CD4-positive, alpha-beta T cell treated with Interleukin-1 beta for 1 hour (primary cell): ENCODE measurements at regions not wholly inside any gene's neighbourhood (a gene's known extent, or its start where the extent isn't known, plus 50 kb on each side); places are given as distances from the start of the nearest gene placed in this dataset.

Source experiments
- DNase-seq, 2 donors: peaks; one replicate each; pipeline ENCODE4 v3.0.0-alpha.2; 2020 to 2022

- DNase-seq: no peak
Measured at GRCh38 chr1:238143038-238143437, 252.3 kb upstream of the ZP4 start.

DNA sequence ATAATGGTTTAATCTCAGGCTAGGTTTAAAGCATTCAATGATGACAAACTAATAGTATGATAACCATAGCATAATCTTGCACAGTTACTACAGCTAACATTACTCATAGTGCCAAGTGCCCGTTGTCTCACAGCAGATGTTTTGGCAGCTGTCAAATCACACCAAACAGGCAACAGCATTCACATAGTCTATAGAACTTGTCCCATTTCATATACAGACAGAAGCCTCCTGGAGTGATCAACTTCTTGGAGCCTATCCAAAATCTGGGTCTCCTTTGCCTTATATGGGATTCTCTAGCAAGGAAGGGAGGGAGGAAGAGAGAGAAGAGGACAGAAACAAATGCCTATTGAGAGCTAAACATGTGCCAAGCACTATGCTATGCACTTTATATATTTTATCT lies 250.6 kb upstream of the ZP4 start:
- no peak for DNase-seq

DNA sequence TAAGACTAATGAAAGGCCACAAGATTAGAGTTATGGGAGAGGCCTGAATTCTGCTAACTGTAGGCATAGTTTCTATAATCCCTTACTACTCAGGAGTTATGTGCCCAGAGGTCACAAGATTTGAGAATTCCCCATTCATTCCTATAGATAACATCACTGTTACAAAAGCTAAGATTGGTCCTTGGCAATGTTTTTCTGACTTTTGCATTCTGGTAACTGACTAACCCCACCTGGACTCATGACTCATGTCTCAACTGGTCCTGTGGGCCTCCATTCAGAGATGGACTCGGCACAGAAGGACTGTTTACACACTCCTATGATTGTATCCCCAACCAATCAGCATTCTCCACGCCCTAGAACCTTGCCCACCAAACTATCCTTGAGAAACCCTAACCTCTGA lies 249.0 kb upstream of the ZP4 start:
- no peak for DNase-seq

DNA sequence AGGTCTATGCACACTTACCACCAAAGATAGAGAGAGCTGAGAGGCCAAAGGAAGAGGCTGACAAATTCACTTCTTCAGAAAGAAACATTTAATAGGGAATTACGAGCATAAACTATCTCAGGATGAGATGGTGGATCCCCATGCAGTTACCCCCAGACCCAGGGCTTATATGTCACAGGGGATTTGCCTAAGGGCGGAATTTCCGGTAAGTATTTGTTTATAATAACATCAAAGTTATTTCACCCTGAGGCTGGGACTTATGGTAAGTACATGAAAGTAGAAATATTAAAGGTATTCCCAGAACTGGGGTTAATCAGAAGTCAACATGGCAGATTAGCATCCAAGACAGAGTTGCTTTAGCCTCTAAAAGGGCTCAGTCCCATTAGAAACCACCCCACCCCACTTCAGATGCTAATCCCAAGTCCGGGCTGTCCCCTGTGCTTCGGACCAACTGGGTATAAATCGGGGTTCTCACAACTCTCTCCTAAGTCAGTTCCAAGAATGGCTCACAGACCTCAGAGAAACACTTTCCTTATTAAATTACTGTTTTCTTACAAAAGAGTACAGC lies 247.4 kb upstream of the ZP4 start:
- DNase-seq: no peak

GRCh38 chr1:238135708-238136664 lies 245.3 kb upstream of the ZP4 start:
- DNase-seq: no peak

- DNase-seq: no peak
Measured at GRCh38 chr1:238129677-238130076, 239.0 kb upstream of the ZP4 start.

- no peak for DNase-seq
Measured at GRCh38 chr1:238123201-238123600, 232.5 kb upstream of the ZP4 start.

DNA sequence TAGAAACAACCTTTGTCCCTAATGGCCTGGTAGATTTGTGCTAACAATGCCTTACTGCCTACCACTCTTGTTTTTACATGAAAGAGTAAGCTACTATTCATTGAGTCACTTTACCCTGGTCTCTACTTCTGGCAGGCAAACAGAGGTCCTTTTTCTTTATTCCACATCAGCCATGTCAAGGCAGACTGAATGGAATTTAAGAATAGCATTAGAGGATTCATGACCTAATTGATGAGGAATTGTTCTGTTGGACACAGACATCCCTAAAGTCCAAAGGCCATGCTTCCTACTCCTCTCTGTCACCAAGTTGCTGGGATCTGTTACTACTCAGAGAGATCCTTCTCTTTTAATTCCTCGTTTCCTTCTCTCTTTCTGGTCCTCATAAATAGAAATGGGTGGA lies 229.1 kb upstream of the ZP4 start:
- DNase-seq: no peak

DNA sequence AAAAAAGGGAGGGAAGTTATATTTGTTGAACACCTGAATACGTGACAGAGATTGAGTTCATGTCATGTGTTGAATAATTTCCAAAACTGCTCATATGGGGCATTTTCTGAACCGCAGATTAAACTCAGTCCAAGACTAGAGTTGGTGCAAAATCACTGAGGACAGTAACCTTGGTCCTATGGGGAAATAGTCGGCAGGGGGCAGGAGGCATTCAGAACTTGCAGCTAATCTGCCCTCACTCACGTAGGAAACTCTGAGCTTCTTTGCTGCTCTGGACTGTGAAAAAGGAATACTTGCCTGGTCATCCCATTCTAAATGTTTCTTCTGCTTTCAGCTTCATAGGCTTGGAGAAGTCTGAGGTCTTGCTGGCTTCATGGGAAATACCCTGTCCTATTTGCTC lies 228.3 kb upstream of the ZP4 start:
- DNase-seq: no peak

DNA sequence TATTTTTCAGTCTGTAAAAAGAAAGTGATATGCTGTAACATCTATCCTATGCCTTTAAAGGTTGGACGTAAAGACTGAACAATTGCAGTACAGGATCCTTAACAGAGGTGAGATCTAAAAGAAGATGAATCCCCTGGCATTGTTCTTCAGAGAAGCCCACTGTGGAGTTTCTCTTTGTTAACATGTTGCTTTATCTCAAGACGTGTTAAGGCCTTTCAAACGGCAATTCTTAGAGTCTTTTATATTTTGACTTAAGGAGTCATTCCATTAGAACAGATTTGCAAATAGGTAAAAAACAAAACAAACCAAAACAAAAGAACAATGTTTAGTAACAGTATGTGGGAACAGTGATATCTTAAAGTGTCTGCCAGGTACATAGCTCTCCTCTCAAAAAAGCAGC lies 225.1 kb upstream of the ZP4 start:
- no peak for DNase-seq

- DNase-seq: no peak
Measured at GRCh38 chr1:238112952-238113621, 222.4 kb upstream of the ZP4 start.

DNA sequence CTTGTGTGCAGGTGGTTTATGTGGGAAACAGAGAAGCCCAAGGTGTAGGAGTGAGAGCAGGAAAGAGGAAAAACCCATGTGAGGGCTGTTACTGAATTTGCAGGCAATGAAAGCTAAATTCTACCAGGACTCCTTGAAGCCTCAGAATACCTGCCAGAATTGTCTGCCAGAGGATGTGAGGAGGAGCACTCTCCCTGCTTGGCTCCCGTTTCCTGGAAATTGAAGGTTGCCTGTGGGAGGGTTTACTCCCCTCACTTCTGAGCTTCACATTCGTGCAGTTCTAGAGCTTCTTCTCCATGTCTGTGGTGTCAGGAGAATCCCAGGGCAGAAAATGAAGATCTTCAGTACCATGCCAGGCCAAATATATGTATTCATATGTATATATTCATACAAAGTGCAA lies 220.8 kb upstream of the ZP4 start:
- DNase-seq: no peak

DNA sequence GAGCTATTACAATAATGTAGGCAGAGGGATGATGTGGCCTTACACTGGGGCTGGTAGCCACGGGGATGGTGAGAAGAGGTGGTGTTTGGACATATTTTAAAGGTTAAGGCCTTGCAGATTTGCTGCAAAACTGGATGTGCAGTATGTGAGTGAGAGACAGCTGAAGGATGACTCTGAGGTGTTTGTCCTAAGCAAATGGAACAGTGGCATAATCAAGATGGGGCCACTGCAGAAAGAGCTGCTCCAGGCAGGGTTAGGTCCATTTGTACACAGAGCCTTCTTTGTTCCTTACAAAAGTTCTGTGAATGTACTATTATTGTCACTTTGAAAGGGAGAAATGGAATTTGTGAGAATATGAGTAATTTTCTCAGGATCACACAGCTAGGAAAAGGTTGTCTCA lies 220.4 kb upstream of the ZP4 start:
- no peak for DNase-seq

GRCh38 chr1:238108417-238108816 lies 217.7 kb upstream of the ZP4 start:
- DNase-seq: no peak

- DNase-seq: no peak
Measured at GRCh38 chr1:238107322-238107721, 216.6 kb upstream of the ZP4 start.

GRCh38 chr1:238104752-238105151 lies 214.0 kb upstream of the ZP4 start:
- no peak for DNase-seq

DNA sequence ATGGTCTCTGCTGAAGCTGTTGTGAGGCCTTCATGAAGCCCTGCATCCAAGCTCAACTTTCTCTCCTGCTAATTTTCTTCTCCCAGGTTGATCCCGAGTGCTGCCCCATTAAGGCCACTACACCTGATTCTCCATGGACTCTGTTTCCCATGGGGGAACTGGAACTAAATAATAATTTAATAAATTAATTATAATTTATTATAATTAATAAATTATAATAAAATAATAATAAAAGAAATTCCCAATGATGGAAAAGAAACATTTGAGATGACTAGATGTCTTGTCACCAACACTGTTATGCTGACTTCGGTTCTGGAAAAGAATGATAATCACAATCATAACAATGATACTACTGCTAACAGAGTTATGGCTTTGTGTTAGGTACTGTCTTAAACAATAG lies 211.2 kb upstream of the ZP4 start:
- no peak for DNase-seq

- DNase-seq: no peak
Measured at GRCh38 chr1:238099871-238100270, 209.1 kb upstream of the ZP4 start.

GRCh38 chr1:238089615-238090014 lies 198.9 kb upstream of the ZP4 start:
- DNase-seq: no peak

DNA sequence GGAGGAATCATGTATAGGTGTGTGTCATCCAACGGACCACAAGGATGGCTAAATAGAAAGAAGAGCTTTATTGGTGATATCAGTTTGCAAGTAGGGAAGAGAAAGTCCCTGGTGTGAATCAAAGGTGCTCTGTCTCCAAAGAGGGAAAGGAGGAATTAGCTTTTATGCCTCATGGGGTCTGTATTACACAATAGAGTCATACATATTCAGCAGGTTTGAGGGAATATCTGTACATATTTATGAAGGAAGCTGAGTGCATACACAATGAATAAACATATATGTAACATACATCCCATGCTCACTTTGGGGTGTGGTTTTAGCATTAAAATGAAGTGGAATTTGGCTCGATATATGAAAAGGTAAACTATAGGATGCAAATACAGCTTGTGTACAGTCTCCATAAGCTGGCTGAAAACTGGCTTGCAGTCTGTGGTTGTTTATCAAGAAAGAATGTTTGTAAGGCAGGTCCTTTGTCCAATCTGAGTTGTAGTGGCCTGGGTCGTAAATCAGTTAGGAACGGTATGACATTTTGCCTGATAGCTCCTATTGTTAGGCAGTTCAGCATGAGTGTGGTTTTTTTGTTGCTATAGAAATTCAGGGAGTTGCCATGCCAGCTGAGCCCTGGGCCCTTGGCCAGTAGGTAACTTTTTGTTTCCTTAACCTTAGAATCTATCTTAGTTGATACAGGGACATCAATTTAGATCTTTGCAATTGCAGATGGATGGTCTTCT lies 198.0 kb upstream of the ZP4 start:
- DNase-seq: no peak

DNA sequence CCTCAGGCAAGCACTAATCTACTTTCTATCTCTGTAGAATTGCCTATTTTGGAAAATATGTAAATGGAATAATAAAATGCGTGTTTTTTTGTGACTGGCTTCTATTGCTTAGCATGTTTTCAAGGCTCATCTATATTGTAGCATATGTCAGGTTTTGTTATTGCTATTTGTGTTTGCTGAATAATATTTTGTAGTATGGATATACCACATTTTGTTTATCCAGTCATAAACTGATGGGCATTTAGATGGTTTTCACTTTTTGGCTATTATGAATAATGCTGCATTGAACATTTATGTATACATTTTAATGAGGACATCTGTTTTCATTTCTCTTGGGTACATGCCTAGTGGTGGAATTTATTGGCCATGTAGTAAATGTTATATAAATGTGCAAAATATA lies 183.3 kb upstream of the ZP4 start:
- DNase-seq: no peak

DNA sequence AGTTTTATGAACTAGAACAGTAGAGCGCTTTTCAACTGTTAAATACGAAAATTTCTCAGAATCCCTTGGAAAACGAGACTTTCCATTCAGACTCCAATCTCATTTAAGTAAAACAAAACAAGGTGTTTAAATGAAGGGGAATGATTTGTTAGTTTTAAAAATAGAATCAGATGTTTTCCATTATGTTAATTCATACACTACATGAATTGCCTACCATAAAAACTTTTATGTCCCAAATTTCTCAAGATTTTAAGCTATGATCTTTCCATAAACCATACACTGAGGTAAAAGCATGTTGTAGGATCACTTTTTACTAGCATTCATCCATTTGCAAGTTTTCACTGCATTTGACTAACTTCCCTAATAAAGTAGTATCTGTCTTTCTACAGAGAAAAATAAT lies 180.3 kb upstream of the ZP4 start:
- no peak for DNase-seq

GRCh38 chr1:238063454-238063853 lies 172.7 kb upstream of the ZP4 start:
- no peak for DNase-seq
